IMR-90 (cell line): ENCODE measurements at regions not wholly inside any gene's neighbourhood (a gene's known extent, or its start where the extent isn't known, plus 50 kb on each side); places are given as distances from the start of the nearest gene placed in this dataset.

ENCODE experiments used
- ATAC-seq: fragments of 200-7000 bp; cut with Tn5 transposase; 2 replicates; pipeline ENCODE4 v1.9.1; 2020; ENCODE audit warnings: low read depth, mild to moderate bottlenecking, moderate library complexity
- BruUV-seq: library from RNA; stranded (reverse); fragments of 400-500 nt; replicated peaks from 2 replicates; lab custom pipeline; 2021; lab: Mats Ljungman, UMichigan
- CTCF ChIA-PET: fragments of 300-600 bp; formaldehyde crosslinking; extraction: SDS; loops from one replicate; lab custom pipeline; 2021; ENCODE audit warnings: antibody characterized with exemption; lab: Yijun Ruan, JAX
- POLR2A ChIA-PET: fragments of 300-600 bp; sonication (Branson Sonifier 250); formaldehyde crosslinking; loops from one replicate; lab custom pipeline; 2022; ENCODE audit warnings: antibody characterized with exemption; ENCODE audit not compliant: unreplicated experiment; lab: Charles Lee
- DNase-seq: peaks from one replicate; pipeline ENCODE4 v3.0.0; 2013
- H2AFZ ChIP-seq: replicated peaks from 2 replicates; pipeline ENCODE3; 2013; ENCODE audit warnings: low read length, mild to moderate bottlenecking; ENCODE audit not compliant: poor library complexity
- H2AK5ac ChIP-seq: 2 replicates; pipeline ENCODE4 v1.6.1; 2013; ENCODE audit warnings: low read depth, low read length, inconsistent platforms
- H2AK9ac ChIP-seq: replicated peaks from 2 replicates; pipeline ENCODE3; 2013; ENCODE audit warnings: mild to moderate bottlenecking, low read depth, low read length, moderate library complexity; ENCODE audit not compliant: poor library complexity
- H2BK120ac ChIP-seq: 2 replicates; pipeline ENCODE4 v1.6.1; 2013; ENCODE audit warnings: low read depth, low read length, inconsistent platforms
- H2BK15ac ChIP-seq: 3 replicates; pipeline ENCODE4 v1.6.1; 2013; ENCODE audit warnings: low read depth, low read length, inconsistent platforms
- H2BK20ac ChIP-seq: 2 replicates; pipeline ENCODE4 v1.6.1; 2013; ENCODE audit warnings: low read depth, mild to moderate bottlenecking, inconsistent platforms, low read length, moderate library complexity
- H2BK5ac ChIP-seq: 2 replicates; pipeline ENCODE4 v1.6.1; 2013; ENCODE audit warnings: mild to moderate bottlenecking, low read depth, low read length, inconsistent platforms; ENCODE audit not compliant: poor library complexity, severe bottlenecking
- H3K14ac ChIP-seq: replicated peaks from 2 replicates; pipeline ENCODE4 v1.6.1; 2013; ENCODE audit warnings: low read depth, low read length, inconsistent platforms
- H3K18ac ChIP-seq: 2 replicates; pipeline ENCODE4 v1.6.1; 2013; ENCODE audit warnings: low read depth, low read length, control low read depth
- H3K23ac ChIP-seq: 2 replicates; pipeline ENCODE4 v1.6.1; 2013; ENCODE audit warnings: low read depth, low read length, inconsistent platforms
- H3K27ac ChIP-seq: 2 replicates; pipeline ENCODE4 v1.5.1; 2013; ENCODE audit warnings: mild to moderate bottlenecking, control low read depth, low read length; ENCODE audit not compliant: insufficient read depth
- H3K27me3 ChIP-seq: 2 replicates; pipeline ENCODE4 v1.6.1; 2013; ENCODE audit warnings: low read length; ENCODE audit not compliant: control insufficient read depth, insufficient read depth
- H3K36me3 ChIP-seq: 2 replicates; pipeline ENCODE4 v1.6.1; 2013; ENCODE audit warnings: low read length, mixed read lengths; ENCODE audit not compliant: control insufficient read depth, insufficient read depth
- H3K4ac ChIP-seq: 2 replicates; pipeline ENCODE4 v1.6.1; 2013; ENCODE audit warnings: low read depth, low read length, inconsistent platforms
- H3K4me1 ChIP-seq: 2 replicates; pipeline ENCODE4 v1.6.1; 2013; ENCODE audit warnings: low read length, mixed read lengths; ENCODE audit not compliant: control insufficient read depth, insufficient read depth
- H3K4me2 ChIP-seq: 2 replicates; pipeline ENCODE4 v1.6.1; 2013; ENCODE audit warnings: low read depth, mild to moderate bottlenecking, control low read depth, low read length, moderate library complexity
- H3K4me3 ChIP-seq: 2 replicates; pipeline ENCODE4 v1.5.1; 2013; ENCODE audit warnings: low read depth, mild to moderate bottlenecking, control low read depth, low read length, moderate library complexity; ENCODE audit not compliant: insufficient read depth
- H3K56ac ChIP-seq: 2 replicates; pipeline ENCODE4 v1.6.1; 2013; ENCODE audit warnings: low read length, inconsistent platforms; ENCODE audit not compliant: insufficient read depth; ENCODE audit errors: extremely low read depth
- H3K79me1 ChIP-seq, 2 experiments: 2 replicates each; pipeline ENCODE4 v1.6.1; 2013; ENCODE audit warnings: low read length in 2 of 2, inconsistent platforms in 1 of 2, low read depth in 1 of 2
- H3K9ac ChIP-seq: 2 replicates; pipeline ENCODE4 v1.6.1; 2013; ENCODE audit warnings: low read depth, low read length, control low read depth
- H3K9me1 ChIP-seq: 2 replicates; pipeline ENCODE4 v1.6.1; 2013; ENCODE audit warnings: low read length, inconsistent platforms; ENCODE audit not compliant: insufficient read depth
- H3K9me3 ChIP-seq: 2 replicates; pipeline ENCODE4 v1.6.1; 2013; ENCODE audit warnings: low read length; ENCODE audit not compliant: control insufficient read depth, insufficient read depth
- H4K20me1 ChIP-seq: 2 replicates; pipeline ENCODE4 v1.6.1; 2013; ENCODE audit warnings: low read length, inconsistent platforms; ENCODE audit not compliant: insufficient read depth
- H4K5ac ChIP-seq: 2 replicates; pipeline ENCODE4 v1.6.1; 2013; ENCODE audit warnings: mild to moderate bottlenecking, low read depth, low read length, control low read depth
- H4K8ac ChIP-seq, 2 experiments: 2 replicates each; pipeline ENCODE4 v1.6.1; 2013; ENCODE audit warnings: low read depth in 2 of 2, low read length in 2 of 2, control low read depth in 1 of 2, inconsistent platforms in 1 of 2
- H4K91ac ChIP-seq: 2 replicates; pipeline ENCODE4 v1.6.1; 2013; ENCODE audit warnings: low read depth, low read length, inconsistent platforms; ENCODE audit not compliant: insufficient read depth
- BHLHE40 ChIP-seq: fragments of 150-350 bp; IDR thresholded peaks from 2 replicates; pipeline ENCODE4 v1.6.1; 2016; ENCODE audit warnings: mild to moderate bottlenecking, low read depth, low read length
- CEBPB ChIP-seq: IDR thresholded peaks from 2 replicates; pipeline ENCODE4 v1.6.1; 2012; ENCODE audit warnings: low read depth, low read length, improper control_type of control experiment
- FOS ChIP-seq: fragments of 150-350 bp; IDR thresholded peaks from 2 replicates; pipeline ENCODE4 v1.6.1; 2016; ENCODE audit warnings: low read depth, low read length
- MAFK ChIP-seq: IDR thresholded peaks from 2 replicates; pipeline ENCODE4 v1.6.1; 2012; ENCODE audit warnings: low read depth, low read length, improper control_type of control experiment
- MXI1 ChIP-seq: IDR thresholded peaks from 2 replicates; pipeline ENCODE4 v1.6.1; 2012; ENCODE audit warnings: low read depth, mild to moderate bottlenecking, low read length, moderate library complexity, borderline replicate concordance
- NFE2L2 ChIP-seq: fragments of 150-350 bp; IDR thresholded peaks from 2 replicates; pipeline ENCODE4 v1.6.1; 2016; ENCODE audit warnings: low read depth, mild to moderate bottlenecking, low read length
- POLR2A ChIP-seq: IDR thresholded peaks from 2 replicates; pipeline ENCODE4 v1.6.1; 2012; ENCODE audit warnings: mild to moderate bottlenecking, low read depth, low read length
- RAD21 ChIP-seq: IDR thresholded peaks from 2 replicates; pipeline ENCODE4 v1.6.1; 2012; ENCODE audit warnings: low read length, improper control_type of control experiment
- RCOR1 ChIP-seq: IDR thresholded peaks from 2 replicates; pipeline ENCODE4 v1.6.1; 2012; ENCODE audit warnings: mild to moderate bottlenecking, low read length, improper control_type of control experiment; ENCODE audit not compliant: insufficient replicate concordance
- SMC3 ChIP-seq: fragments of 150-350 bp; IDR thresholded peaks from 2 replicates; pipeline ENCODE4 v1.6.1; 2016; ENCODE audit warnings: low read depth, mild to moderate bottlenecking, antibody characterized with exemption, low read length, moderate library complexity
- WGBS, 2 experiments: methylation state at CpG; one replicate each; pipeline versions ENCODE4 v1.1.5 to v1.1.7; 2013; ENCODE audit warnings: missing lambda C conversion rate in 2 of 2; ENCODE audit not compliant: insufficient read length in 1 of 2; ENCODE audit errors: extremely low coverage in 2 of 2; 5-methylcytosine and 5-hydroxymethylcytosine counted together
- dilution Hi-C: fragments of 300-500 bp; cut with HindIII; formaldehyde crosslinking; loops from one replicate; pipeline ENCODE4 v1.14.3; 2018; ENCODE audit warnings: low sequenced_read_pairs; ENCODE audit not compliant: unreplicated experiment
- in situ Hi-C: fragments of 300-500 bp; cut with MboI; formaldehyde crosslinking; loops from 3 replicates; pipeline ENCODE4 v1.14.3; 2019; ENCODE audit warnings: low sequenced_read_pairs, inconsistent platforms, mixed read lengths
- intact Hi-C: fragments of 100-400 bp; cut with micrococcal nuclease; formaldehyde crosslinking; loops from 2 replicates; pipeline ENCODE4 v1.10.0; 2022
- TF ChIP-seq, protein P1 (sequence below): fragments of 150-350 bp; IDR thresholded peaks from 2 replicates; pipeline ENCODE4 v1.6.1; 2017; ENCODE audit warnings: mild to moderate bottlenecking, antibody characterized with exemption, low read length, low read depth
- TF ChIP-seq, protein P2 (sequence below): conservative IDR thresholded peaks from 2 replicates; pipeline ENCODE4 v1.5.1; 2012; ENCODE audit warnings: mild to moderate bottlenecking, low read depth, low read length, improper control_type of control experiment

DNA sequence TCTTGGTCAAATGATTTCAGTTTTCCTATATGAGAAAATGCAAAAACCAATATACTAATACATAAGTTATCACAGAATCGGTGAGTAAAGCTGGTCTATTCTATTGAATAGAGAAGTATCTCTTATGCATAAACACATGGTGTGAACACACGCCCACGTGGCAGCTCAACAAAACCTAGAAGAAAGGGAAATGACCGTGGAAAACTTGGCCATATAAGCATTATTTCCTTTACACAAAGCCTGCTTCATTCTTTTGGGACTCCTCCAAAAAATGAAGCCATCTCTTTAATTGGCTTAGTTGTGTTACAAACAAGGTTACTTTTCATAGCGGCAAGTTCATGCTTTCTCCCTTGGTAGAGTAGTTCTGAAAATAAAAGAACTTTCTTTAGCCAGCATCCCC lies 183.2 kb downstream of the TMEM161B start:
- Histone ChIP-seq H2BK15ac (no peak overlapping the region), H3K9me1 (no peaks in the 10 kb centered on the region), H2BK120ac (no peak overlapping the region), H2AK5ac (no peak overlapping the region), H4K91ac (no peak overlapping the region), H3K4me3 (no peak overlapping the region), H4K5ac (no peak overlapping the region), H3K9me3 (no peaks in the 10 kb centered on the region), H2AFZ (no peak overlapping the region), H3K4ac (no peak overlapping the region), H4K20me1 (no peaks in the 10 kb centered on the region), H2BK20ac (no peak overlapping the region), H3K23ac (no peak overlapping the region), H4K8ac (no peak overlapping the region), H3K18ac (no peak overlapping the region), H3K27me3 (no peaks in the 10 kb centered on the region), H2AK9ac (no peak overlapping the region), H2BK5ac (no peak overlapping the region), H3K4me2 (no peak overlapping the region), H3K56ac (no peak overlapping the region), H3K36me3 (no peaks in the 10 kb centered on the region), H3K9ac (no peak overlapping the region), H3K4me1 (no peaks in the 10 kb centered on the region), H3K27ac (no peak overlapping the region), H3K14ac (no peak overlapping the region), H3K79me1 (no peaks in the 10 kb centered on the region)
- dilution Hi-C loops (no loop called here), intact Hi-C loops (no loop called here), in situ Hi-C loops (no loop called here)
- CTCF ChIA-PET: no interaction called here
- ATAC-seq (no peak), DNase-seq (no peak)
- BruUV-seq: no TSS peak
- POLR2A ChIA-PET: no interaction called here
- WGBS, 2 experiments: no CpG with 5 or more reads among the region's 5 CpGs
- TF ChIP-seq SMC3 (no peak), BHLHE40 (no peak), FOS (no peak), POLR2A (no peak), NFE2L2 (no peak), RAD21 (no peak), RCOR1 (no peak), CEBPB (no peak), MAFK (no peak), MXI1 (no peak)
- TF ChIP-seq, protein P1, sequence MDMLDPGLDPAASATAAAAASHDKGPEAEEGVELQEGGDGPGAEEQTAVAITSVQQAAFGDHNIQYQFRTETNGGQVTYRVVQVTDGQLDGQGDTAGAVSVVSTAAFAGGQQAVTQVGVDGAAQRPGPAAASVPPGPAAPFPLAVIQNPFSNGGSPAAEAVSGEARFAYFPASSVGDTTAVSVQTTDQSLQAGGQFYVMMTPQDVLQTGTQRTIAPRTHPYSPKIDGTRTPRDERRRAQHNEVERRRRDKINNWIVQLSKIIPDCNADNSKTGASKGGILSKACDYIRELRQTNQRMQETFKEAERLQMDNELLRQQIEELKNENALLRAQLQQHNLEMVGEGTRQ: no peak
- TF ChIP-seq, protein P2, sequence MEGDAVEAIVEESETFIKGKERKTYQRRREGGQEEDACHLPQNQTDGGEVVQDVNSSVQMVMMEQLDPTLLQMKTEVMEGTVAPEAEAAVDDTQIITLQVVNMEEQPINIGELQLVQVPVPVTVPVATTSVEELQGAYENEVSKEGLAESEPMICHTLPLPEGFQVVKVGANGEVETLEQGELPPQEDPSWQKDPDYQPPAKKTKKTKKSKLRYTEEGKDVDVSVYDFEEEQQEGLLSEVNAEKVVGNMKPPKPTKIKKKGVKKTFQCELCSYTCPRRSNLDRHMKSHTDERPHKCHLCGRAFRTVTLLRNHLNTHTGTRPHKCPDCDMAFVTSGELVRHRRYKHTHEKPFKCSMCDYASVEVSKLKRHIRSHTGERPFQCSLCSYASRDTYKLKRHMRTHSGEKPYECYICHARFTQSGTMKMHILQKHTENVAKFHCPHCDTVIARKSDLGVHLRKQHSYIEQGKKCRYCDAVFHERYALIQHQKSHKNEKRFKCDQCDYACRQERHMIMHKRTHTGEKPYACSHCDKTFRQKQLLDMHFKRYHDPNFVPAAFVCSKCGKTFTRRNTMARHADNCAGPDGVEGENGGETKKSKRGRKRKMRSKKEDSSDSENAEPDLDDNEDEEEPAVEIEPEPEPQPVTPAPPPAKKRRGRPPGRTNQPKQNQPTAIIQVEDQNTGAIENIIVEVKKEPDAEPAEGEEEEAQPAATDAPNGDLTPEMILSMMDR: no peak
